Skin of body (tissue), 1 donor: ENCODE measurements at regions not wholly inside any gene's neighbourhood (a gene's known extent, or its start where the extent isn't known, plus 50 kb on each side); places are given as distances from the start of the nearest gene placed in this dataset.
"Not testable (repeated sequence)": the region's sequence is repeated elsewhere in the genome, so short reads cannot be mapped to it uniquely, and the experiment has no call there.

Source experiments
- DNase-seq: peaks from one replicate; lab custom pipeline; 2025; lab: John Stamatoyannopoulos, UW

DNA sequence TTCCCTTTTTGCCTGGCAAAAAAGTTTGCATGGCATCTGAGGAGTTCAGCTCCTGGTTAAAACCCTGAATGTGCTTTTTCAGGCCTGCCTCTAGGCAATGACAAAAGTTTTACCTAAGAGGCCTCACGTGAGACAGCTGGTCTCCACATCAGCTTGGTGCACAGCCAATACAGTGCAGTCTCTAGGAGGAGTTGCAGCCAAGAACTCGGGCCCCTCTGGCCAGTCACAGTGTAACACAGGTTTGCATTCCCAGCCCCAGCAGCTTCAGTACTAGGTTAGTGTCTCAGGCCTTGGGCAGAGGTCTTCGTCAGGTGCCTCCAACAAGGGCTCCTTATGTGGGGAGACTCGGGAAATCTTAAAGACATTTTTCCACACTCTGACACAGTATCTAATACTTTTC lies 771.7 kb downstream of the SORCS1 start:
- no peak for DNase-seq

DNA sequence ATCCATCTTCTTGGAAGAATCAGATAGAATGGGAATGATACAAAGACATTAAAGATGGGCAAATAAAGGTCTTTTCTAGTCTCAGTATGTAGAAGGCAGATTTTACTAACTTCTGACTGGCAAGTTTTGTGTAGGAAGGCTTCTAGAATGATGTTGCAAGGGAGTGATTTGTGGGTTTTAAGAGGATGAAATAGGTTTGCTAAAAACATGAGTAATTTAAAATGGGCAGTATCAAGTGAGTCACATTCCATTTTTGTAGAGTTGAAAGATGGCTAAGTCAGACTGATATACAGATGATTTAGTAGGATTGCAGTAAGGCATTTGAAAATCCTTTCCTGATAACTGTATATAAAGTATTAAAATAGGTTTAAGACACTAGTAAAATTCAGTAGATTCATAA lies 777.4 kb downstream of the SORCS1 start:
- DNase-seq, result no peak

DNA sequence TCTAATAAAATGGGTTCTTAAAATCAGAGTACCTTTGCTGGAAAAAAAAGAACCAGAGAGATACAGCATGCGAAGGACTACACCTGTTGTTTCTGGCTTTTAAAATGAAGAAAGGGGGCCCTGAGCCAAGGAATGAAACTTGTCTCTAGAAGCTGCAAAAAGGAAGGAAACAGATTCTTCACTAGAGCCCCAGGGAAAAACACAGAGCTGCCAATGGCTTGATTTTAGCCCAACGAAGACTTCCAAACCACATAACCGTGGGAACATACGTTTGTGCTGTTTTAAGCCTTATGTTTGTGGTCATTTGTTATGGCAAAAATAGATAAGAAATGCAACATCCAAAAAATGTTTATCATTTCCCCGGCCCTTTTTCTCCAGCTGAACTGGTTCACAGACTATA lies 780.0 kb downstream of the SORCS1 start:
- DNase-seq, result no peak

DNA sequence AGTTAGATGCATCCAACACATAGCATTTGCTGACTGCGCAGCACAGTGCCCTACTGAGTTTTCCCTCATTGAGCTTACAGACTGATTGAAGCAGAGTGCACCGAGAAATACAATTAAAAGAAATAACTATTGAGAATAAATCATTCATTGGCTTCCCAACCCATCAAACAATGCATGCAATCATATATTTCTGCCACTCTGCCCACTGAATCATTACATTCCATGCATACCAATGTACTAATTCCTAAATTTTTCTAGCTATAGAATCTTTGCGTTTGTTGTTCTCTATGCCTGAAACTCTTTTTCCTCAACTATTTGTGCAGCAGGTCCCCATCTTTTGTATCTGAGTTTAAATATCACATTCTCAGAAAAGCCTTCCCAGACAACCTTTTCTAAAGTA lies 783.8 kb downstream of the SORCS1 start:
- no peak for DNase-seq

DNA sequence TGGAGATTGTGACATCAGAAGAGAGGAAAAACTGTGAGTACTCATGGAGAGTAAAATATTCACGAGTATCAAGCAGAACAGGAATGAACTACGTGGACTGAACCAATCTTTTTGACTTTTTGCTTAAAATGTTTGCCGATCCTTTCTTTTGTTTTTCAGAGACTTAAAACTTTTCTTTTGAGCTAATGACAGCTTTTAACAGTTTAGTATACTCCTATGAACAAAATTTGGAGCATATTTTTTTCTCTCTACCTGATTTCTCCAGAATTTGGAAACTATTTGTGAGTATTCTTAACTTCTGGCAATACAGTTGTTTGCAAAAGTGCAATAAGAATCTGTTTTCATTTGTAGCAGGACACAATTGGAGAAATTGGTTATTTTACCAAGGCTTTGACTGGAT lies 786.3 kb downstream of the SORCS1 start:
- DNase-seq, result no peak

DNA sequence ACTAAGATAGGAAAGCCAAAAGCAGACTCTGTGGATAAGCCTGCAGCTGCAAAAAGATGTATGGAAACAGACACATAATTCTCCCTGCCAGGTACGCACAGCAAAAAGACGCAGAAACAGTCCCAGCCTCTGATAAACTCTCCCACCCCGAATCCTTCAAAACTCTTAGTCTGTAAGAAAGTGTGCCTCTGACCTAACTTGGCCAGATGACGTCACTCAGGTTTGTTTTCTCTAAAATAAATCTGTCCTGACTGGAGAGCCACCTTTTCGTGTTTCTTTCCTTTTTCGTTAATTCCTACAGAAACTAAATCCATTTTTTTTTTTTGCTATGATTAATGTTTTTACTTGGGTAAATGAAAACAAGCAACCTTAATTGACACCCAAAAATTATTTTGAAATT lies 793.8 kb downstream of the SORCS1 start:
- no peak for DNase-seq

DNA sequence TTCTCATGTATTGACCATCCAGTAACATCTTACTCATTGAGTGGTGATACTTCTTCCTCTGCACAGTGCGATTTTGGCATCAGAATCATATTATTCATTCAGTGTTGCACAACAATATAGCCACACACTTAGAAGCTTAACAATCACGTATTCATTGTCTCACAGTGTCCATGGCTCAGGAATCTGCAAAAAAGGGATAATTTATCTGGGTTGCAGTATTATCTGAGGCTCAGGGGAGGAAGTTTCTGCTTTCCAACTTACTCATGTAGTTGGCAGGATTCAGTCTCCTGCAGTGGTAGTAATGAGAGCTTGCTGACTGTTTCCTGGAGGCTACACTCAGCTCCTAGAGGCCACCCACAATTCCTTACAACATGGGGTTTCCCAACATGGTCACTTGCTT lies 803.6 kb downstream of the SORCS1 start:
- peak; percentile 73 for DNase-seq

DNA sequence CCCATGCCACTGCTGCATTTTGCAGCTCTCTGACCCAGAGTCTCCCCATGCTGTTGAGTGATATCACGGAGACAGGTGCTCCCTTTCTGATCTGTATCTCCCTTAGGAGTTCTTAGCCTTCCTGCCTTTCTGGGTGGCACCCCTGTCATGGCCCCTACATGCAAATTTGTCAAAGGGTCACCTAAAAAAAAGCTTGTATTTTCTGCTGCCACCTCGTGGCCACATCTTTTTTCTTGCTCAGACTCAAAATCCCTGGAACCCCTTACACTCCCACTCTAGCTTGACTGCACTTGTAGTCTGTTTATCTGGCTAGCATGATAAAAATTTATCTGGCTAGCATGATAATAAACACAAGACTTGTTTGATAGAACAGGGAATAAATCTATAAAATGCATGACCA lies 809.1 kb downstream of the SORCS1 start:
- DNase-seq, result no peak

DNA sequence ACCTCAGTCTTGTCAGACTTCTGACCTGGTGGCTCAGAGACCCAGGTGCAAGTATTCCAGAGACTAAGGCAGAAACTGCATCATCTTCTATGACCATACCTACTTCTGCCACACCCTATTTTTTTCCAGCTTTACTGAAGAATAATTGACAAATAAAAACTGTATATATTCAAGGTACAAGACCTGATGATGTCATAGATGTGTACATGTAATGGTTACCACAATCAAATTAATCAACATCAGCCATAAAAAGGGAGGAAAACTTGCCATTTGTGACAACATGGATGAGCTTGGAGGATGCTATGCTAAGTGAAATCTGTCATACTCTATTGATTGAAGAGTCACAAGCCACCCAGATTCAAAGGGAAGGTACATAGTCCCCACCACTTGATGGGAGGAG lies 815.6 kb downstream of the SORCS1 start:
- DNase-seq, result no peak

DNA sequence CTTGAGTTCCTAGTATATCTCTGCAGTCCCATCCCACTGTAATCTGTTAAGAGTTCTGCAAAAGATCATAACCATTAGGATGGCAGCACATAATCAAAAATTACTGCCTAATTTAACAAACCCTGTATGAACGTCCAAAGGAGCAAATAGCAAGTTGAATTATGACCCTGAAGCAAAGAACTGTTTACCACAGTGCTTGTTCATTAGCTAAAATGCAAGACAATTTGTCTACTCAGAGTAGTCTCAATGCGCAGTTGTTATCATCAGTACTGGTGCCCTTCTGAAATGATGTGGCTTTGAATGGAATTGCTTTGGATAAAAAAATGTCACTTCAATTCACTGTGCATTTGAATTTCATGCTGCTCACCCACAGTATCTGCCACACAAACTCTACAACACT lies 817.0 kb downstream of the SORCS1 start:
- DNase-seq, result no peak

DNA sequence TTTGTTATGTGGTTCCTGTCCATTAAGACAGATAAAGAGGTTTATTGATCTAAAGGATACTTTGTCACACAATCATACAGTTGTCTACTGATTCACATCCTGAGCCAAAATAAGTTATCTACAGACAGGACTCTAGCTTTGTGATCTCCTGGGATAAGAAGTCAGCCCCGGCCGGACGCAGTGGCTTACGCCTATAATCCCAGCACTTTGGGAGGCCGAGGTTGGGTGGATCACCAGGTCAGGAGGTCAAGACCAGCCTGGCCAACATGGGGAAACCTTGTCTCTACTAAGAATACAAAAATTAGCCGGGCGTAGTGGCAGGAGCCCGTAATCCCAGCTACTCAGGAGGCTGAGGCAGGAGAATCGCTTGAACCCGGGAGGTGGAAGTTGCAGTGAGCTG lies 821.0 kb downstream of the SORCS1 start:
- DNase-seq, result not testable (repeated sequence)

DNA sequence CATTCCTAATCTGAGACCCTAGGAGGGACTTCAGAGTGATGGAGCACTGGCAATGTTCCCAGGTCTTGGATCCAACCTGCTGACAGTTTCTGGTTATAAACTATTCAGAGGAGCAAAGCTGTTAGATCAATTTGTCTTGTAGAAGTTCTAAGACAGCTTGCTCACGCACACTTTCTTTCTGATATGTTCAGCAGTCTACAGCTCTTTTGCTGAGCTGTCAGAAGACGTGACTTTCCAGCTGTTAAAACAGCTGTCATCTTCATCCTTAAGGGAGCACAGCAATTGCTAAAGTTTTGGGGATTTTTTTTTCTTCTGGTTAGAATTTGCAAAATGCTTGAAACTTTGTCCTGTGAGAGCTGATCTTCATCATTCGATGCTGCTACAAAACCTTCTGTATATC lies 823.1 kb downstream of the SORCS1 start:
- DNase-seq, result no peak

DNA sequence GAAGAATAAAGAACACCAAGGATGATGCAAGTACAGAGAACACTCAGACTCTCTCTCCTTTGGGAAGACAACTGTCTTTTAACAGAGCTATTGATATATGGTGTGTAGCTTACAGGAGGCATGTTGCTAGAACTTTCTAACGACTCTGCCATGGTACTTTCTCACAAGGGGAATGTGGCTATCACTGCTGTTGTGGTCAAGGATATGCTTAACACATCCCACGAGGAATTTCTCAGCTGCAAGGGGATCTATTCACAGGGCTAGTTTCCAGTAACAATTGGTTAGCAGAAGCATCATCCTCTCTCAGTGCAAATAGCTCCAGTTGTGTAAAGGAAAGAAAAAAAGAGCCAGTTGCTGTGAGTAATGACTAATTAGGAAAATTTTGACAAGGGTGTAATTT lies 826.0 kb downstream of the SORCS1 start:
- no peak for DNase-seq

DNA sequence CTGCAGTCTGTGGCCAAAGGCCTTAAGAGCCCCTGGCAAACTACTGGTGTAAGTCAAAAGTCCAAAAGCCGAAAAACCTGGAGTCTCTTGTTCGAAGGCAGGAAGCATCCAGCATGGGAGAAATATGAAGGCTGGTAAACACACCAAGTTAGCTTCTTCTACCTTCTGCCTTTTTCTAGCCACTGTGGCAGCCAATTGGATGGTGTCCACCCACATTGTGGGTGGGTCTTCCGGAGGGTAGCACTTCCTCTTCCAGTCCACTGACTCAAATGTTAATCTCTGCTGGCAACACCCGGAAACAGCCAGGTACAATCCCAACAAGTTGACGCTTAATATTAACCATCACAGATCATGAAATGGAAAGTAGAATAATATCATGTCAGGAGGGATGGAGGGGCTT lies 827.6 kb downstream of the SORCS1 start:
- DNase-seq, result no peak

DNA sequence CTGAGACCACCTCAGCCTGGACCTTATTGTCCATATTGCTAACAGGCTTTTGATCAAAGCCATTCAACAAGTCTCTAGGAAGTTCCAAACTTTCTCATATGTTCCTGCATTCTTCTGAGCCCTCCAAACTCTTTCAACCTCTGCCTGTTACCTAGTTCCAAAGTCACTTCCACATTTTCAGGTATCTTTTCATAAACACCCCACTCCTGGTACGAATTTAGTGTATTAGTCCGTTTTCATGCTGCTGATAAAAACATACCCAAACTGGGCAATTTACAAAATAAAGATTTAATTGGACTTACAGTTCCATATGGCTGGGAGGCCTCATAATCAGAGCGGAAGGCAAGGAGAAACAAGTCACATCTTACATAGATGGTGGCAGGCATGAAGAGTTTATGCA lies 836.8 kb downstream of the SORCS1 start:
- no peak for DNase-seq

DNA sequence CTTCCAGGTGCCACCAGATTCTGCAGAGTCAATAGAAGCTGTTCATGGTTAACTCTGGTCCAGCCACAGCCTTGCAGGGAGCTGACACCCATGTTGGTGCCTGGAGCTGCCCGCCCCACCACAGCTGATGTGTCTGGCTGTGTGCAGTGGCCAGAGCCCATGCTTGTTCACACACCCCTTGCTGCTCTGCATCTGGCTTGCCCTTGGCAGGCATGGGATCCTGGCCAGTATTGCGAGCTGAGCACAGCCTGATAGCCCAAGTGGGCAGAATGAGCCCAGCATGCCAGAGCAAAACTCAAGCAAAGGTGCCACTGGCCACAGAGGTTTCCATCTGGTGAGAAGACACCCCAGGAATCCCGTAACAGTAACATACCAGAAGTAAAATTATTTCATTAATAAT lies 843.6 kb downstream of the SORCS1 start:
- DNase-seq, result no peak

DNA sequence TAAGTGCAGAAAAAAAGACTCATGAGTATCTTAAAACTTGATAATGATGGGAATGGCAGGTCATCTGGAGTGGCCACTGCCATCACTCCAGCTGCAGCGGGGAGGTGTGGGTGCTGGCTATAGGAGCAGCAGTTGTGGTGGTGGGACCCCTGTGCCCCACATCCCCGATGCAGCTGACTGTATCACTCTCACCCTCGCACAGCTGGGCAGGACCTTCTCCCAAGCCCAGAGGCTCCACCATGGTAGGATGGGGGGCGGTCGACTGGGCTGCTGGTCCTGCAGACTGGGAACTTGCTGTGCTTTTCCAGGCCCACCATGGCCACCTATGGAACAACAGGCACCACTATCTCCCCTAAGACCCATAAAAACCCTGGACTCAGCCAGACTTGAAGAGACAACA lies 844.4 kb downstream of the SORCS1 start:
- no peak for DNase-seq

DNA sequence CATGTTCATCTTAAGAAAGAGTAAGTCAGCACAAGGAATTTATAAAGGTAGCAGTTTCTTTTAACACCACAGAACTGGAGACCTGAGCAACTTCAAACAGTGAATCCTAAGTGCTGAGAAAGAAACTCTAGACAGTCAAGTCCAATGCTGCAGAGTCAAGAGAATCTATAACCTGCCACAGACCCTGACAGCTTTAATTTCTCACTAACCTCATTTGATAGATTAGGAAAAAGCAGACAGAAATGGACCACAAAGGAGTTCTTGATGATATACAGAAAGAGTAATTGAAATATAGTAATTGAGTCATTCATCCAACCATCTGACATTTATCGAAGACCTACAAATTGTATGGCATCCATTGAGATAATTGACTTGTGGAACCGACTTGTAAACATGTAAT lies 847.0 kb downstream of the SORCS1 start:
- DNase-seq, result no peak

DNA sequence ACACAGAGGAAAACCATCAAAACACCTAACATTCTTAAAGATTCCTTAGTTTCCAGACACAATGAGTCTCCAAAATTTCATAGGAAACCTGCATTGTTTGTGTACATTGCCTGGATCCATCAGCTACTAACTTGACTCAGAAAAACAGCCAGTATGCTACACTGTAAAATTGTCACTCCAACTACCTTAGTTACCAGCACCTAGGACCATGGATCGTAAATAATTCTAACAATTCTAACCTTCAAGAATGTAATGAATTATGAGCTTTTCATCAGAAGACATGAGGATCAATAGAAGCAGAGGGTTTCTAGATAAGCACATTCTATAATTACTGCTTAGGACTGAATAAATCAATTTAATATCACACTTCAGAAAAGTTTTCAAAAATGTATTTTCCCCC lies 851.5 kb downstream of the SORCS1 start:
- DNase-seq, result no peak

DNA sequence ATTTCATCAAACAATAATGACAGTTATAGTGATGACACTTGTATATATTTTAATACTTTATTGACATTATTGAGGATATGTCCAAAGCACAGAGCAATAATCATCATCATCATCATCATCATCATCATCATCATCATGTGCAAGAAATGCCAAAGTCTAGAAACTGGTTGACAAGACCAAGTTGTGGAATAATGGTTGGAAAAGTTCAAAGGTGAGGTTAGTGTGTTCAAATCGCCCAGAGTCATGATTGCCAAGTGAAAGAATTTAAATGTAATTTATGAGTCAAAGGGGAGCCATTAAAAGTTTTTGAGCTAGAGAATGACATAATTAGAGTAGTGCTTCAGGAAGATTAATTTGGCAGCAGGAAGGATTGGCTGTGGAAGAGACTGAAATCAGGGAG lies 852.4 kb downstream of the SORCS1 start:
- DNase-seq, result peak; percentile 44

DNA sequence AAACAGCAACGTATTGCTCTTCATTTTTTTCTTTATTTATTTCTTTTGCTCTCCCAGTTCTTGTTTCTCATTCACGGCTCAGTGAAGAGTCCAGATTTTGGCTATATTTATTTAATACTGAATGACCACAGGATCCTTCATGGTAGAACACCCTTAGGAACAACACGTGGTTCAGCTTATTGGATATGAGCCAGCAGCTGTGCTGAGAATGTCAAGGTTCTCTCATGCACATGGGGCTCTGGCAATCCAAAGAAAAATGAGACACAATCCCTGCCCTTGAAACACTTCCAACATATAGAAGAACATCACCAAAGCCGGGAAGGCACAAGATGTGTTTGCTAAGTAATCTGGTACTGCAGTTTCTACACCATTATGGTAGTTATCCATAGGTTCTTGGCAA lies 852.9 kb downstream of the SORCS1 start:
- no peak for DNase-seq

DNA sequence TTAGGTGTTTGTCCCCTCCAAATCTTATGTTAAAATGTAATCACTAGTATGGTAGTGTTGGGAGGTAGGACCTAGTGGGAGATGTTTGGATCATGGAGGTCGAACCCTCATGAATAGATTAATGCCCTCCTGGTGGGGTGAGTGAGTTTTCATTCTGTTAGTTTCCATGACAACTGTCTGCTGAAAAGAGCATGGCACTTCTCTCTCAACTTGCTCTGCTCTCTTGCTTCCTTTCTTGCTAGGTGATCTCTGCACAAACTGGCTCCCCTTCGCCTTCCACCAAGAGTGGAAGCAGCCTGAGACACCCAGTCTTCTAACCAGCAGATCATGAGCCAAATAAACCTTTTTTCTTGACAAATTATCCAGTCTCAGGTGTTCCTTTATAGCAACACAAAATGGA lies 853.9 kb downstream of the SORCS1 start:
- DNase-seq, result no peak

DNA sequence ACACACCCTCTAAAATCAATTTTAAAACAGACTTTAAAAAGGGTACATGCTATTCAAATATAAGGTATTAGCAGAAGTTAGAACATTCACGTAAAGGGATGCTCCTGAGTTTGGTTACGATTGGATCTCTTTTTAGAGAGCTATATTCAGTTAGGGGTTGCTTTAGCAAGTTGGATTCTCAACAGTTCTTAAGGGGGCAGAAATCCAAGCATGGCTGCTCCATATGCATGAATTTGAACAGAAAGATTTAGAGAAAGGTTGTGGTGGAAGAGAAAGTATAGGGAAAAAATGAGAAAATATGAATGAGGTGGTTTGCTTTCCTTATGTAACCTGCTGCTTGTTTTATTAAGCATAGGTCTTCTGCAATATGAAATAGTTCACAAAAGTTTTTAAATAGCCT lies 855.1 kb downstream of the SORCS1 start:
- no peak for DNase-seq

DNA sequence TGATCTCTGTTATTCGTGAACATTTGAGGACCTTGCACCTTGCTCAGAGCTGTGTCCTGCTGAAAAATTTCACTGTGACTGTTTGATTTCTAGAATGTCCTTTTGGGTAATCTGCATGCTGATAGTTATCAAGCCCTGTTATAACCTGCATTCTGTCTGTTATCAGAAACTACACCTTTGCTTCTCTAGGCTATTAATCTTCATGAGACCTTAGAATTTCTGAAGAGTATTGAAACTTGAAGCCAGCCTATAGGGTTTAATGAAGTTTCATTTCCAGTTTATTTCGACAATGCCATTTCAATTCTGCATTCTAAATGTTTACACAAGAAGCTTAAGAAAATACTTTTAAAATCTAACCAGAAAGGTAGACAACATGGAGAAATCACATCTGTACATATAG lies 856.2 kb downstream of the SORCS1 start:
- no peak for DNase-seq

DNA sequence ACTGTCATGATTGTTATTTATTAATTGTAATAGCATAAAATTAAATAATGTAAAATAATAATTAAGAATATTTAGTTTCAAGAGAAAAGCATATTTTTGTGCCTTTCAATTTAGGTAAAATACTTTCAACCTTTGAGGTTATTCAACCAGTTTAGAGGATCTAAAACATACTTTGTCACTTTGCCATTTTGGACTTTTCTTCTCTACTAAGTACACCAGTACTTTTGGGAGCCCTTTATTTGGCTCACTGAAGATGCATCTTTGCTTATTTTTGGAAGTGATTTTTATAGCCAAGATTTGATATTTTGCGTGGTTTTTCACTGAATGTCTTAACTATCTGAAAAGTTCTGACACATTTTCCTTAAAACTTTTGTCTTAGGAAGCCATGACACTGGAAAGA lies 860.5 kb downstream of the SORCS1 start:
- no peak for DNase-seq
